DND-41 (cell line): ENCODE measurements at regions not wholly inside any gene's neighbourhood (a gene's known extent, or its start where the extent isn't known, plus 50 kb on each side); places are given as distances from the start of the nearest gene placed in this dataset.

Experiments
- ATAC-seq: fragments of 200-7000 bp; cut with Tn5 transposase; 3 replicates; pipeline ENCODE4 v1.9.1; 2021; ENCODE audit warnings: low read depth; ENCODE audit not compliant: insufficient read depth
- DNase-seq: peaks from one replicate; pipeline ENCODE4 v3.0.0-alpha.2; 2020
- H2AFZ ChIP-seq: 2 replicates; pipeline ENCODE4 v1.6.0; 2012; ENCODE audit warnings: low read depth, low read length
- H3K27ac ChIP-seq: 2 replicates; pipeline ENCODE4 v1.5.1; 2012; ENCODE audit warnings: low read length, inconsistent platforms
- H3K27me3 ChIP-seq: fragments of 200-600 bp; sonication (generic); 2 replicates; pipeline ENCODE4 v1.6.0; 2012; ENCODE audit warnings: low read length, mild to moderate bottlenecking, inconsistent platforms; ENCODE audit not compliant: insufficient read depth, poor library complexity
- H3K36me3 ChIP-seq: 2 replicates; pipeline ENCODE4 v1.5.1; 2012; ENCODE audit warnings: low read length, inconsistent platforms; ENCODE audit not compliant: insufficient read depth
- H3K4me1 ChIP-seq: 2 replicates; pipeline ENCODE4 v1.5.1; 2012; ENCODE audit warnings: mild to moderate bottlenecking, low read length; ENCODE audit not compliant: insufficient read depth
- H3K4me2 ChIP-seq: 2 replicates; pipeline ENCODE4 v1.6.0; 2012; ENCODE audit warnings: mild to moderate bottlenecking, moderate library complexity, low read length, inconsistent platforms; ENCODE audit not compliant: insufficient read depth
- H3K4me3 ChIP-seq, 2 experiments: fragments of 200-600 bp in 1 of 2; shearing (Covaris generic) in 1 of 2; 2 replicates each; pipeline ENCODE4 v1.5.1; 2012 to 2016; ENCODE audit warnings: inconsistent platforms in 2 of 2, low read length in 2 of 2, mild to moderate bottlenecking in 2 of 2, low read depth in 1 of 2, moderate library complexity in 1 of 2
- H3K79me2 ChIP-seq: 2 replicates; pipeline ENCODE4 v1.6.0; 2012; ENCODE audit warnings: low read length, inconsistent platforms; ENCODE audit not compliant: insufficient read depth
- H3K9ac ChIP-seq: 2 replicates; pipeline ENCODE4 v1.6.0; 2012; ENCODE audit warnings: low read depth, mild to moderate bottlenecking, inconsistent platforms, low read length, moderate library complexity
- H3K9me3 ChIP-seq: 2 replicates; pipeline ENCODE4 v1.5.1; 2012; ENCODE audit warnings: low read length, moderate library complexity, mild to moderate bottlenecking, inconsistent platforms; ENCODE audit not compliant: insufficient read depth, severe bottlenecking
- H4K20me1 ChIP-seq: 2 replicates; pipeline ENCODE4 v1.6.0; 2012; ENCODE audit warnings: low read length; ENCODE audit not compliant: insufficient read depth
- CTCF ChIP-seq: IDR thresholded peaks from 2 replicates; pipeline ENCODE4 v1.5.1; 2012; ENCODE audit warnings: borderline replicate concordance, low read length, moderate library complexity, mild to moderate bottlenecking; ENCODE audit not compliant: poor library complexity, severe bottlenecking; ENCODE audit errors: extremely low read depth
- EZH2 ChIP-seq: IDR thresholded peaks from 3 replicates; pipeline ENCODE4 v1.6.1; 2012; ENCODE audit warnings: borderline replicate concordance, low read depth, mild to moderate bottlenecking, moderate library complexity, low read length, inconsistent platforms; ENCODE audit not compliant: severe bottlenecking

GRCh38 chr5:146940295-146940694 lies 61.7 kb upstream of the PPP2R2B start:
- Histone ChIP-seq H3K4me2 (no peak overlapping the region), H2AFZ (no peak overlapping the region), H3K79me2 (no peaks in the 10 kb centered on the region), H3K36me3 (no peaks in the 10 kb centered on the region), H3K4me1 (no peaks in the 10 kb centered on the region), H3K9me3 (no peaks in the 10 kb centered on the region), H4K20me1 (no peaks in the 10 kb centered on the region), H3K9ac (no peak overlapping the region), H3K27me3 (no peaks in the 10 kb centered on the region), H3K4me3 (no peak overlapping the region), H3K27ac (no peak overlapping the region)
- no peak for DNase-seq
- no peak for ATAC-seq
- TF ChIP-seq EZH2 (no peak), CTCF (no peak)

GRCh38 chr5:146944019-146944418 lies 65.5 kb upstream of the PPP2R2B start:
- Histone ChIP-seq H3K4me3 (no peak overlapping the region), H3K36me3 (no peaks in the 10 kb centered on the region), H3K27ac (no peak overlapping the region), H3K9me3 (no peaks in the 10 kb centered on the region), H3K27me3 (peaks cover 3% of the 10 kb centered on the region), H3K79me2 (no peaks in the 10 kb centered on the region), H3K4me1 (no peaks in the 10 kb centered on the region), H4K20me1 (no peaks in the 10 kb centered on the region), H3K9ac (no peak overlapping the region), H3K4me2 (no peak overlapping the region), H2AFZ (no peak overlapping the region)
- TF ChIP-seq CTCF (no peak), EZH2 (no peak)
- no peak for DNase-seq
- no peak for ATAC-seq

- H3K27ac ChIP-seq, result no peak overlapping the region
These were observed 66.4 kb upstream of the PPP2R2B start for GRCh38 chr5:146944764-146945616.

More at GRCh38 chr5:146944764-146945616, 66.4 kb upstream of the PPP2R2B start:
- H3K4me2 ChIP-seq, result no peak overlapping the region
- H3K79me2 ChIP-seq, result no peaks in the 10 kb centered on the region
- ATAC-seq (no peak), DNase-seq (no peak)
- H3K4me3 ChIP-seq, result no peak overlapping the region
- no peak overlapping the region for H2AFZ ChIP-seq
- H4K20me1 ChIP-seq, result no peaks in the 10 kb centered on the region
- H3K9ac ChIP-seq, result no peak overlapping the region
- H3K27me3 ChIP-seq, result peaks cover 3% of the 10 kb centered on the region
- H3K4me1 ChIP-seq, result no peaks in the 10 kb centered on the region
- H3K36me3 ChIP-seq, result no peaks in the 10 kb centered on the region
- H3K9me3 ChIP-seq, result no peaks in the 10 kb centered on the region
- TF ChIP-seq EZH2, result no peak
- TF ChIP-seq CTCF, result no peak
